IMR-90 (cell line): ENCODE measurements at regions not wholly inside any gene's neighbourhood (a gene's known extent, or its start where the extent isn't known, plus 50 kb on each side); places are given as distances from the start of the nearest gene placed in this dataset.

Source experiments
- BHLHE40 ChIP-seq: fragments of 150-350 bp; IDR thresholded peaks from 2 replicates; pipeline ENCODE4 v1.6.1; 2016; ENCODE audit warnings: mild to moderate bottlenecking, low read depth, low read length
- CEBPB ChIP-seq: IDR thresholded peaks from 2 replicates; pipeline ENCODE4 v1.6.1; 2012; ENCODE audit warnings: low read depth, low read length, improper control_type of control experiment
- CHD1 ChIP-seq: IDR thresholded peaks from 2 replicates; pipeline ENCODE4 v1.6.1; 2012; ENCODE audit warnings: low read depth, low read length, improper control_type of control experiment
- CTCF ChIP-seq: conservative IDR thresholded peaks from 2 replicates; pipeline ENCODE4 v1.5.1; 2012; ENCODE audit warnings: mild to moderate bottlenecking, low read depth, low read length, improper control_type of control experiment
- FOS ChIP-seq: fragments of 150-350 bp; IDR thresholded peaks from 2 replicates; pipeline ENCODE4 v1.6.1; 2016; ENCODE audit warnings: low read depth, low read length
- MAFK ChIP-seq: IDR thresholded peaks from 2 replicates; pipeline ENCODE4 v1.6.1; 2012; ENCODE audit warnings: low read depth, low read length, improper control_type of control experiment
- MAZ ChIP-seq: IDR thresholded peaks from 2 replicates; pipeline ENCODE4 v1.6.1; 2012; ENCODE audit warnings: low read depth, mild to moderate bottlenecking, low read length, improper control_type of control experiment, moderate library complexity, borderline replicate concordance
- MXI1 ChIP-seq: IDR thresholded peaks from 2 replicates; pipeline ENCODE4 v1.6.1; 2012; ENCODE audit warnings: low read depth, mild to moderate bottlenecking, low read length, moderate library complexity, borderline replicate concordance
- POLR2A ChIP-seq: IDR thresholded peaks from 2 replicates; pipeline ENCODE4 v1.6.1; 2012; ENCODE audit warnings: mild to moderate bottlenecking, low read depth, low read length
- RAD21 ChIP-seq: IDR thresholded peaks from 2 replicates; pipeline ENCODE4 v1.6.1; 2012; ENCODE audit warnings: low read length, improper control_type of control experiment
- RCOR1 ChIP-seq: IDR thresholded peaks from 2 replicates; pipeline ENCODE4 v1.6.1; 2012; ENCODE audit warnings: mild to moderate bottlenecking, low read length, improper control_type of control experiment; ENCODE audit not compliant: insufficient replicate concordance
- RFX5 ChIP-seq: IDR thresholded peaks from 2 replicates; pipeline ENCODE4 v1.8.0; 2012; ENCODE audit warnings: low read depth, mild to moderate bottlenecking, low read length, moderate library complexity
- SMC3 ChIP-seq: fragments of 150-350 bp; IDR thresholded peaks from 2 replicates; pipeline ENCODE4 v1.6.1; 2016; ENCODE audit warnings: low read depth, mild to moderate bottlenecking, antibody characterized with exemption, low read length, moderate library complexity
- TF ChIP-seq, protein P1 (sequence below): fragments of 150-350 bp; IDR thresholded peaks from 2 replicates; pipeline ENCODE4 v1.6.1; 2017; ENCODE audit warnings: mild to moderate bottlenecking, antibody characterized with exemption, low read length, low read depth

- TF ChIP-seq CTCF: no peak
- no peak for TF ChIP-seq POLR2A
- no peak for TF ChIP-seq RAD21
- no peak for TF ChIP-seq MAFK
- no peak for TF ChIP-seq MAZ
- TF ChIP-seq SMC3: no peak
- TF ChIP-seq RFX5: no peak
- no peak for TF ChIP-seq CHD1
- TF ChIP-seq, protein P1, sequence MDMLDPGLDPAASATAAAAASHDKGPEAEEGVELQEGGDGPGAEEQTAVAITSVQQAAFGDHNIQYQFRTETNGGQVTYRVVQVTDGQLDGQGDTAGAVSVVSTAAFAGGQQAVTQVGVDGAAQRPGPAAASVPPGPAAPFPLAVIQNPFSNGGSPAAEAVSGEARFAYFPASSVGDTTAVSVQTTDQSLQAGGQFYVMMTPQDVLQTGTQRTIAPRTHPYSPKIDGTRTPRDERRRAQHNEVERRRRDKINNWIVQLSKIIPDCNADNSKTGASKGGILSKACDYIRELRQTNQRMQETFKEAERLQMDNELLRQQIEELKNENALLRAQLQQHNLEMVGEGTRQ: no peak
- TF ChIP-seq MXI1: no peak
- TF ChIP-seq BHLHE40: no peak
- TF ChIP-seq CEBPB: no peak
- TF ChIP-seq FOS: no peak
- TF ChIP-seq RCOR1: no peak
Measured at GRCh38 chr4:1549638-1550035, 134.5 kb downstream of the FAM53A start.
